B cell (primary cell): ENCODE measurements at regions not wholly inside any gene's neighbourhood (a gene's known extent, or its start where the extent isn't known, plus 50 kb on each side); places are given as distances from the start of the nearest gene placed in this dataset.

Experiments
- ATAC-seq: fragments of 200-7000 bp; cut with Tn5 transposase; one replicate; pipeline ENCODE4 v1.10.0; 2021; ENCODE audit warnings: low read depth, mild to moderate bottlenecking, moderate number of reproducible peaks, moderate library complexity
- CTCF ChIA-PET: fragments of 350-600 bp; sonication (Branson Sonifier 250); formaldehyde crosslinking; loops from one replicate; lab custom pipeline; 2021; ENCODE audit warnings: antibody characterized with exemption, inconsistent platforms; lab: Charles Lee
- POLR2A ChIA-PET: fragments of 350-600 bp; sonication (Branson Sonifier 250); formaldehyde crosslinking; loops from one replicate; lab custom pipeline; 2021; ENCODE audit warnings: antibody characterized with exemption; lab: Charles Lee
- DNase-seq: peaks from one replicate; pipeline ENCODE4 v3.0.0; 2013
- H2AFZ ChIP-seq: 2 replicates; pipeline ENCODE4 v1.6.1; 2012; ENCODE audit warnings: mild to moderate bottlenecking, low read depth, low read length; ENCODE audit not compliant: insufficient read depth, poor library complexity, severe bottlenecking
- H3K27ac ChIP-seq, 2 donors: 1 replicate in 1 of 2; 2 replicates in 1 of 2; pipeline ENCODE4 v1.5.1; 2012 to 2013; ENCODE audit warnings: low read length in 2 of 2, mild to moderate bottlenecking in 2 of 2, moderate library complexity in 1 of 2
- H3K27me3 ChIP-seq, 4 experiments: fragments of 200-600 bp in 1 of 4; sonication (generic) in 1 of 4; replicated peaks in 1 of 4; 1 replicate in 2 of 4; 2 replicates in 2 of 4; pipeline versions ENCODE4 v1.6.1 to v1.7.0; 2013 to 2016; ENCODE audit warnings: low read length in 3 of 4, mild to moderate bottlenecking in 2 of 4, mixed read lengths in 1 of 4, moderate library complexity in 1 of 4; ENCODE audit not compliant: insufficient read depth in 4 of 4, control insufficient read depth in 3 of 4; ENCODE audit errors: control extremely low read depth in 1 of 4
- H3K36me3 ChIP-seq, 2 experiments: replicated peaks in 1 of 2; 1 replicate in 1 of 2; 2 replicates in 1 of 2; pipeline versions ENCODE4 v1.6.1 to v1.7.1; 2013; ENCODE audit warnings: low read length in 1 of 2; ENCODE audit not compliant: insufficient read depth in 2 of 2, control insufficient read depth in 1 of 2; ENCODE audit errors: control extremely low read depth in 1 of 2, extremely low read depth in 1 of 2
- H3K4me1 ChIP-seq, 2 donors: fragments of 200-600 bp in 1 of 2; sonication (generic) in 1 of 2; 1 replicate in 1 of 2; 2 replicates in 1 of 2; pipeline versions ENCODE4 v1.5.1 to v1.6.1; 2013 to 2017; ENCODE audit warnings: low read length in 2 of 2; ENCODE audit not compliant: control insufficient read depth in 2 of 2, insufficient read depth in 2 of 2
- H3K4me2 ChIP-seq: replicated peaks from 2 replicates; pipeline ENCODE3; 2012; ENCODE audit warnings: mild to moderate bottlenecking, low read depth, low read length; ENCODE audit not compliant: poor library complexity, severe bottlenecking
- H3K4me3 ChIP-seq, 5 experiments: fragments of 200-600 bp in 1 of 5; sonication (generic) in 1 of 5; 1 replicate in 3 of 5; 2 replicates in 2 of 5; pipeline versions ENCODE4 v1.5.1 to v1.7.0; 2011 to 2016; ENCODE audit warnings: low read length in 4 of 5, mild to moderate bottlenecking in 4 of 5, low read depth in 2 of 5, control low read depth in 1 of 5, moderate library complexity in 1 of 5; ENCODE audit not compliant: insufficient read depth in 1 of 5; ENCODE audit errors: control extremely low read depth in 1 of 5, extremely low read depth in 1 of 5
- H3K79me2 ChIP-seq: fragments of 200-600 bp; sonication (generic); one replicate; pipeline ENCODE4 v1.6.0; 2016; ENCODE audit warnings: low read length; ENCODE audit not compliant: control insufficient read depth, insufficient read depth
- H3K9ac ChIP-seq: fragments of 200-600 bp; sonication (generic); 2 replicates; pipeline ENCODE4 v1.6.1; 2017; ENCODE audit warnings: mild to moderate bottlenecking, low read length, moderate library complexity
- H3K9me3 ChIP-seq, 3 donors: one replicate each; pipeline versions ENCODE4 v1.6.1 to v1.7.1; 2013; ENCODE audit warnings: low read length in 2 of 3; ENCODE audit not compliant: control insufficient read depth in 2 of 3, insufficient read depth in 1 of 3; ENCODE audit errors: control extremely low read depth in 1 of 3
- H4K20me1 ChIP-seq: 2 replicates; pipeline ENCODE4 v1.6.0; 2012; ENCODE audit warnings: mild to moderate bottlenecking, low read length; ENCODE audit not compliant: insufficient read depth, control insufficient read depth, poor library complexity, severe bottlenecking
- H3K27ac Mint-ChIP-seq: one replicate; pipeline ENCODE4 v1.8.0; 2021; ENCODE audit warnings: mixed read lengths
- H3K27me3 Mint-ChIP-seq: one replicate; pipeline ENCODE4 v1.8.0; 2021; ENCODE audit warnings: mixed read lengths
- H3K4me1 Mint-ChIP-seq: one replicate; pipeline ENCODE4 v1.8.0; 2021; ENCODE audit warnings: mixed read lengths
- H3K4me3 Mint-ChIP-seq: one replicate; pipeline ENCODE4 v1.8.0; 2021; ENCODE audit warnings: mixed read lengths
- H3K9me3 Mint-ChIP-seq: one replicate; pipeline ENCODE4 v1.8.0; 2022; ENCODE audit warnings: mixed read lengths; ENCODE audit not compliant: insufficient read depth
- EZH2 ChIP-seq: IDR thresholded peaks from 2 replicates; pipeline ENCODE4 v1.6.1; 2012; ENCODE audit warnings: borderline replicate concordance, low read depth, mild to moderate bottlenecking, moderate library complexity, low read length; ENCODE audit not compliant: insufficient read depth, poor library complexity, severe bottlenecking
- WGBS: methylation state at CpG from one replicate; pipeline ENCODE4 v1.1.5; 2013; ENCODE audit warnings: missing lambda C conversion rate; ENCODE audit not compliant: insufficient coverage; 5-methylcytosine and 5-hydroxymethylcytosine counted together
- intact Hi-C: fragments of 100-400 bp; cut with micrococcal nuclease; formaldehyde crosslinking; loops from one replicate; pipeline ENCODE4 v1.10.0; 2022
- TF ChIP-seq, protein P1 (sequence below): fragments of 200-600 bp; IDR thresholded peaks from one replicate; pipeline ENCODE4 v1.8.0; 2022; ENCODE audit warnings: antibody characterized with exemption, mild to moderate bottlenecking

DNA sequence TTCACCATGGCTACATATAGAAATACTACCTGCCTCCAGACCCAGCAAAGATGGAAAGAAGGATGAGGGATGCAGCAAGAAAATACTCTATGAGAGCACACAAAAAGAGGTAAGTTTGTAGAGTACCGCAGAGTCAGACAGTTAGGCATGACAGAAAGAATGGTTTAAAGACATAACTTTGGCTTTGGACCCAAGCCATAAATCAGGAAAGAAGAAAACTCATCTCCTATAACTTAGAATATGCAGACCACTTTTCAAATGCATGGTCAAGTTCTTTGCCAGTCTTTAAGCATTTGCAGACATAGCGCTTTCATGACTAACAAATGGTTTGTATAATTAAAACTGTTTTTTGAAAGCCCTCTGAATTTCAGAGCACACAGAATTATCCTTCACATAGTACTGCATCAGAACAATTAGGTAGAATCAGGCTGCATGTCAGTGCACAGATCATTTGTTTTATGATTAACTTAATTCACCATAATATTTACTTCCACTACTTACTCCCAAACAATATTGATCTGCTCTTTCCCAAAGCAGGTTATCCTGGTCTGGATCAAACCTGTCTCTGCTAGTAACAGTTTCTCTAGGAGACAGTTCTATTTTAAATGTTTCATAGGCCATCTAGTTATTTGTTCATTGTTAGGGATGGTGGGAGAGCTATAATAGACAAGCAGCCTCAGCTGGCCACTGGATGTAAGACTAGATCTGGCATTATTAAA is 280.7 kb upstream of the NR5A2 start:
- no peak for TF ChIP-seq EZH2
- TF ChIP-seq, protein P1, sequence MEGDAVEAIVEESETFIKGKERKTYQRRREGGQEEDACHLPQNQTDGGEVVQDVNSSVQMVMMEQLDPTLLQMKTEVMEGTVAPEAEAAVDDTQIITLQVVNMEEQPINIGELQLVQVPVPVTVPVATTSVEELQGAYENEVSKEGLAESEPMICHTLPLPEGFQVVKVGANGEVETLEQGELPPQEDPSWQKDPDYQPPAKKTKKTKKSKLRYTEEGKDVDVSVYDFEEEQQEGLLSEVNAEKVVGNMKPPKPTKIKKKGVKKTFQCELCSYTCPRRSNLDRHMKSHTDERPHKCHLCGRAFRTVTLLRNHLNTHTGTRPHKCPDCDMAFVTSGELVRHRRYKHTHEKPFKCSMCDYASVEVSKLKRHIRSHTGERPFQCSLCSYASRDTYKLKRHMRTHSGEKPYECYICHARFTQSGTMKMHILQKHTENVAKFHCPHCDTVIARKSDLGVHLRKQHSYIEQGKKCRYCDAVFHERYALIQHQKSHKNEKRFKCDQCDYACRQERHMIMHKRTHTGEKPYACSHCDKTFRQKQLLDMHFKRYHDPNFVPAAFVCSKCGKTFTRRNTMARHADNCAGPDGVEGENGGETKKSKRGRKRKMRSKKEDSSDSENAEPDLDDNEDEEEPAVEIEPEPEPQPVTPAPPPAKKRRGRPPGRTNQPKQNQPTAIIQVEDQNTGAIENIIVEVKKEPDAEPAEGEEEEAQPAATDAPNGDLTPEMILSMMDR, result no peak
- Mint-ChIP-seq H3K4me3 (no peak overlapping the region), H3K27me3 (peaks cover 21% of the 10 kb centered on the region), H3K27ac (no peak overlapping the region), H3K9me3 (no peaks in the 10 kb centered on the region), H3K4me1 (no peaks in the 10 kb centered on the region)
- CTCF ChIA-PET, result no interaction called here
- no peak overlapping the region for H2AFZ ChIP-seq
- H3K27me3 ChIP-seq, result peaks cover 0 to 3% (median 0%) of the 10 kb centered on the region in 4 experiments
- H3K9me3 ChIP-seq, result no peaks in the 10 kb centered on the region
- no peak overlapping the region for H3K9ac ChIP-seq
- no peak overlapping the region for H3K4me2 ChIP-seq
- no peaks in the 10 kb centered on the region for H3K4me1 ChIP-seq
- H3K27ac ChIP-seq, result no peak overlapping the region
- ATAC-seq, result no peak
- WGBS, result 89% methylated on average over 1 of the region's 2 CpGs
- no peaks in the 10 kb centered on the region for H3K79me2 ChIP-seq
- no peaks in the 10 kb centered on the region for H4K20me1 ChIP-seq
- no peak for DNase-seq
- intact Hi-C loops, result no loop called here
- POLR2A ChIA-PET, result no interaction called here
- no peak overlapping the region for H3K4me3 ChIP-seq
- H3K36me3 ChIP-seq, result no peaks in the 10 kb centered on the region

DNA sequence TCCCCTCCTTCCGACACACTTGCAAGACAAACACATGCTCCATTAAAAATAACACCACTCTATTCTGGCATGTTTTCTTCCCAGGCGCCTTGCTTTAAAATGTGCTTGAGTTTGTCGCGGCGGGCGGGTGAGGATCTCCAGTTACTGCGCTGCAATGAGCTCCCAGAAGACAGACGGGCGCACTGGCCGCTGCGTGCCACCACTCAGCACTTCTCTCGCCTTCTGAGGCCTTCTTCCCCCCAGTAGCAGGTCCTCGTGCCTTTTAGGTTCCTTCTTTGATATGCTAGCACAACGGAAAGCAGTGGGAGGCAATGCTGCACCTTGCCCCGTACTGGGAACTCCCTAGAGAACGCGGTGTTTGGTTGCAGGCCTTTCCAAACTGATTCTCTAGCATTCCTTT is 279.5 kb upstream of the NR5A2 start:
- Mint-ChIP-seq H3K4me1 (no peaks in the 10 kb centered on the region), H3K27me3 (peaks cover 27% of the 10 kb centered on the region), H3K9me3 (no peaks in the 10 kb centered on the region), H3K27ac (no peak overlapping the region), H3K4me3 (no peak overlapping the region)
- CTCF ChIA-PET, result no interaction called here
- H3K27ac ChIP-seq, result no peak overlapping the region
- H2AFZ ChIP-seq, result no peak overlapping the region
- 91% methylated on average over 16 of the region's 17 CpGs for WGBS
- no peaks in the 10 kb centered on the region for H3K36me3 ChIP-seq
- no peaks in the 10 kb centered on the region for H3K79me2 ChIP-seq
- TF ChIP-seq, protein P1, result no peak
- no peak for TF ChIP-seq EZH2
- DNase-seq (no peak), ATAC-seq (no peak)
- H4K20me1 ChIP-seq, result no peaks in the 10 kb centered on the region
- POLR2A ChIA-PET, result no interaction called here
- no peaks in the 10 kb centered on the region for H3K4me1 ChIP-seq
- H3K9ac ChIP-seq, result no peak overlapping the region
- H3K4me3 ChIP-seq, result no peak overlapping the region
- intact Hi-C loops, result no loop called here
- no peaks in the 10 kb centered on the region for H3K9me3 ChIP-seq
- H3K27me3 ChIP-seq, result peaks cover 0 to 3% (median 0%) of the 10 kb centered on the region in 4 experiments
- H3K4me2 ChIP-seq, result no peak overlapping the region
